ENCODE measurements at regions not wholly inside any gene's neighbourhood (a gene's known extent, or its start where the extent isn't known, plus 50 kb on each side); places are given as distances from the start of the nearest gene placed in this dataset.

DNA sequence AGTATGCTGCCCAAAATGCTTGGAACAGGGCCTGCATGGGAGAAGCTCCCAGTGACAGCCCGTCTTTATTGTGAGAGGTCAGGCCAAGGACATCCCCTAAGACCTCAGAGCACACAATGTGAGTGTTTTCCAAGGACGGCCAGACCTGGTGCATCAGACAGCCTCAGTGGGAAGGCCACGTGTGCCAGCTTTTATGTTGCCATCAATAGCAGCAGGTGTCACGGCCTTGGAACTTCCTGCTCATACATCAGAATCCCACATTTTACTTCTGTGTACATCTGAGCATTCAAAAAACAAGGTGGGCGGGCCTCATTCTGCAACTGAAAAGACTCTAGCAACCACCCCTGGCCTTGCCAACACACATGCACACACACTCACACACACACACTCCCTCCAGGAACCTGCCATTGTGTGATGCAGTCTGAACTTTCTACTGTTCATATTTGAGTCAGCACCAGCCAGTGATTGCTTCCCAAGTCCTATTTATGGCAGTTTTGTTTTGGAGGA lies 753.1 kb upstream of the TBX3 start:
- H3K27me3 Mint-ChIP-seq (ENCODE audit: insufficient read depth), result no peaks in the 10 kb centered on the region; the same call in 1 of the 2 replicates
- no peaks in the 10 kb centered on the region for H3K36me3 Mint-ChIP-seq (ENCODE audit: low read depth)
- H3K4me3 Mint-ChIP-seq, result no peak overlapping the region
- peaks cover 14% of the 10 kb centered on the region for H3K4me1 Mint-ChIP-seq (ENCODE audit: low read depth)
- TF ChIP-seq, protein P1, sequence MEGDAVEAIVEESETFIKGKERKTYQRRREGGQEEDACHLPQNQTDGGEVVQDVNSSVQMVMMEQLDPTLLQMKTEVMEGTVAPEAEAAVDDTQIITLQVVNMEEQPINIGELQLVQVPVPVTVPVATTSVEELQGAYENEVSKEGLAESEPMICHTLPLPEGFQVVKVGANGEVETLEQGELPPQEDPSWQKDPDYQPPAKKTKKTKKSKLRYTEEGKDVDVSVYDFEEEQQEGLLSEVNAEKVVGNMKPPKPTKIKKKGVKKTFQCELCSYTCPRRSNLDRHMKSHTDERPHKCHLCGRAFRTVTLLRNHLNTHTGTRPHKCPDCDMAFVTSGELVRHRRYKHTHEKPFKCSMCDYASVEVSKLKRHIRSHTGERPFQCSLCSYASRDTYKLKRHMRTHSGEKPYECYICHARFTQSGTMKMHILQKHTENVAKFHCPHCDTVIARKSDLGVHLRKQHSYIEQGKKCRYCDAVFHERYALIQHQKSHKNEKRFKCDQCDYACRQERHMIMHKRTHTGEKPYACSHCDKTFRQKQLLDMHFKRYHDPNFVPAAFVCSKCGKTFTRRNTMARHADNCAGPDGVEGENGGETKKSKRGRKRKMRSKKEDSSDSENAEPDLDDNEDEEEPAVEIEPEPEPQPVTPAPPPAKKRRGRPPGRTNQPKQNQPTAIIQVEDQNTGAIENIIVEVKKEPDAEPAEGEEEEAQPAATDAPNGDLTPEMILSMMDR (IDR thresholded peaks at IDR 0.05), result no peak
- no peak for DNase-seq
- H3K9me3 Mint-ChIP-seq, result no peaks in the 10 kb centered on the region
- H3K27ac Mint-ChIP-seq, result no peak overlapping the region

DNA sequence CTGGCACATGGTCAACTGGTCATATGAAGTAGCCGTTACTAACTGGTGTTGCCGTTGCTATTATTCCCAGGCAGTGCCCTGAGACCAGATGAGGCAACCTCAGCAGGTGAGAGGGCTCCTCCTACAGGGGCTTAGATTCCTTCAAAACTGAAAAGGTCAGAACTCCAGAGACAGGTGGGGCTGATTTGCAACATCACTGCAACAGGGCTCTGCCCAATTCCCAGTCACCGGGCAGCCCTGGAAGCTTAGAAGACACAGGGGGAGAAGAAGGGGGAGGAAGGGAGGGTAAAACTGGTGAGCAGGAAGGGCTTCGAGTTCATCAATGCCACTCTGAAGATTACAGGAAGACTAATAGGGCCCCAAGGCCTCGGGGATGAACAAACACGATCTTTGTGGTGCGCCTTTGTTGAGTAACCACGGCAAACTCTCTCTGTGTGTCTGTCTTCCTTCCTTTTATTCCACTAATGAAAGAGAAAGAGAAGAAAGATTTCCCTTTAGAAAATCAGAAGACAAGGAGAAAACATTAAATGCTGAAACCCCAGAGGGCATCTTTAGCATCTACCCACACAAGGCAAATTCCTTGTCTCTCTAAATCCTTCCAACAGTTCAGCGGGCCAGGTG lies 749.1 kb upstream of the TBX3 start:
- Mint-ChIP-seq H3K27ac (no peak overlapping the region), H3K4me3 (no peak overlapping the region), H3K27me3 (ENCODE audit: insufficient read depth) (no peaks in the 10 kb centered on the region; the same call in 1 of the 2 replicates), H3K4me1 (ENCODE audit: low read depth) (no peaks in the 10 kb centered on the region), H3K9me3 (no peaks in the 10 kb centered on the region), H3K36me3 (ENCODE audit: low read depth) (no peaks in the 10 kb centered on the region)
- TF ChIP-seq, protein P1 (IDR thresholded peaks at IDR 0.05), result no peak
- no peak for DNase-seq

DNA sequence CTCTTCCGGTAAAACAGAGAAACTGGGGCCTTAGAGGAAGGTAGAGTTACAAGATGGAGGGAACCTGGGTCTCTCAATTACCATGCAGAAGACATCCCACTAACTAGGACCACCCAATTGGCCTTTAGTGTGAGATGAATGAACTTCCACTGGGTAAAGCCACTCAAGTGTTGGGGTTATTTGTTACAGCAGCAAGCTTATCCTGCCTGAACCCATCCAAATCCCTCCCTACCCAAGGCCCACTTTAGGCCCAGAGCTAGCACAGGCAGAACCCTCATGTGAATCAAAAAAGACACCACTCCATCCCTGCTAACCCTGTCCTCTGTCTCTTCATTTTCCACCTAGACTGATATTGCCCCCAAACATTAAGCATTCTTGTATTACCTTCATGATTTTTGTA lies 746.7 kb upstream of the TBX3 start:
- Mint-ChIP-seq H3K4me3 (no peak overlapping the region), H3K27ac (no peak overlapping the region), H3K9me3 (no peaks in the 10 kb centered on the region), H3K27me3 (ENCODE audit: insufficient read depth) (no peaks in the 10 kb centered on the region; the same call in 1 of the 2 replicates), H3K36me3 (ENCODE audit: low read depth) (no peaks in the 10 kb centered on the region), H3K4me1 (ENCODE audit: low read depth) (no peaks in the 10 kb centered on the region)
- TF ChIP-seq, protein P1 (IDR thresholded peaks at IDR 0.05), result no peak
- no peak for DNase-seq

DNA sequence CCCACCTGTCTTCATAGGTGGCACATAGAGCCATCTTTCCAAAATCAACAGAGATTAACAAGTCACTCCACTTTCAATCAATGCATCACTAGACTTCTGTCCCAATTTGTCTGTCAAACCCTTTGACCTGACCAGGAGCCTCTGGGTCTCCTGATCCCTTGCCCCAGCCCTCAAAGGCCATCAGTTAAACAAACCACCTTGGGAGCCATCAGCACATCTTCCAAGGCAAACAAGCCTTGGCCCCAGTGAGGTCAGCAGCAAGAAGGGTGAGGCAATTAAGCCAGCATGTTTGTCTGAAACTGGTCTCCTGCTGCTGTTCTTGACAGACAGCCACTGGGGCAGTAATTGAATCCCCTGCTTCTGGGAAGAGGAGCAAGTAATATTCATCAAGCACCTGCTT lies 742.8 kb upstream of the TBX3 start:
- no peaks in the 10 kb centered on the region for H3K36me3 Mint-ChIP-seq (ENCODE audit: low read depth)
- H3K9me3 Mint-ChIP-seq, result no peaks in the 10 kb centered on the region
- DNase-seq, result no peak
- TF ChIP-seq, protein P1 (IDR thresholded peaks at IDR 0.05), result no peak
- no peak overlapping the region for H3K27ac Mint-ChIP-seq
- H3K27me3 Mint-ChIP-seq (ENCODE audit: insufficient read depth), result no peaks in the 10 kb centered on the region; the same call in 1 of the 2 replicates
- no peaks in the 10 kb centered on the region for H3K4me1 Mint-ChIP-seq (ENCODE audit: low read depth)
- no peak overlapping the region for H3K4me3 Mint-ChIP-seq

DNA sequence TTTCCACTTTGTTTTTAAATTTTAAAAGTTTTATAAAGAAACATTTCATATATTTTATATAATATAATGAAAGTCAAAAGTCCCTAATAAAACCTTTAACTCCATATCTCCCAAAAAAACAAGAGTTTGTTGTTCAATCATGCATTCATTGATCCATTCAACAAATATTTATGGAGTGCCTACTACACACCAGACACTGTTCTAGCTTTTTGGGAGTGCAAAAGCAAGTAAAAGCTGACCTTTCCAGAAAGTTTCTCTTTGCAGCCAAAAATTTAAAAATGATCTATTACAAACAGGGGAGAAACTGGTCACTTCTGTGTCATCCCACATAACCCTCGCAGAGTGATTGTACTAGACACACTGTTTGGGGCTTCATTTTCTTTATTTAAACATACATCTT lies 740.0 kb upstream of the TBX3 start:
- TF ChIP-seq, protein P1 (IDR thresholded peaks at IDR 0.05), result no peak
- Mint-ChIP-seq H3K4me1 (ENCODE audit: low read depth) (no peaks in the 10 kb centered on the region), H3K27ac (no peak overlapping the region), H3K4me3 (no peak overlapping the region), H3K36me3 (ENCODE audit: low read depth) (no peaks in the 10 kb centered on the region), H3K9me3 (no peaks in the 10 kb centered on the region), H3K27me3 (ENCODE audit: insufficient read depth) (no peaks in the 10 kb centered on the region)
- no peak for DNase-seq
